OCI-LY7 (cell line): ENCODE measurements at regions not wholly inside any gene's neighbourhood (a gene's known extent, or its start where the extent isn't known, plus 50 kb on each side); places are given as distances from the start of the nearest gene placed in this dataset.

Source experiments
- BruUV-seq: library from RNA; stranded (reverse); fragments of 400-500 nt; replicated peaks from 2 replicates; lab custom pipeline; 2021; lab: Mats Ljungman, UMichigan
- CTCF ChIA-PET: fragments of 300-600 bp; sonication (Branson Sonifier 250); formaldehyde crosslinking; loops from one replicate; lab custom pipeline; 2022; ENCODE audit warnings: antibody characterized with exemption; ENCODE audit not compliant: unreplicated experiment; lab: Charles Lee
- POLR2A ChIA-PET: fragments of 300-600 bp; sonication (Branson Sonifier 250); formaldehyde crosslinking; loops from one replicate; lab custom pipeline; 2022; ENCODE audit warnings: antibody characterized with exemption; lab: Charles Lee
- DNase-seq: peaks from one replicate; pipeline ENCODE4 v3.0.0-alpha.2; 2015; ENCODE audit warnings: low spot score
- H2AFZ ChIP-seq: fragments of 200-600 bp; sonication (generic), shearing (Covaris generic); 2 replicates; pipeline ENCODE4 v1.6.1; 2014; ENCODE audit warnings: mild to moderate bottlenecking, antibody characterized with exemption, low read length, moderate library complexity
- H3K27ac ChIP-seq: fragments of 200-600 bp; sonication (generic); 2 replicates; pipeline ENCODE4 v1.5.1; 2014; ENCODE audit warnings: mixed run types, low read depth, mild to moderate bottlenecking, moderate library complexity, low read length, inconsistent platforms; ENCODE audit not compliant: poor library complexity, severe bottlenecking
- H3K36me3 ChIP-seq: fragments of 200-600 bp; sonication (generic); 2 replicates; pipeline ENCODE4 v1.6.1; 2014; ENCODE audit warnings: mild to moderate bottlenecking, antibody characterized with exemption, low read length, moderate library complexity, mixed read lengths; ENCODE audit not compliant: insufficient read depth
- H3K4me1 ChIP-seq: fragments of 200-600 bp; sonication (generic); 2 replicates; pipeline ENCODE4 v1.5.1; 2014; ENCODE audit warnings: mild to moderate bottlenecking, low read length; ENCODE audit not compliant: insufficient read depth, poor library complexity, severe bottlenecking
- H3K4me2 ChIP-seq: fragments of 200-600 bp; sonication (generic); 2 replicates; pipeline ENCODE4 v1.6.1; 2014; ENCODE audit warnings: mild to moderate bottlenecking, low read length
- H3K4me3 ChIP-seq: fragments of 200-600 bp; sonication (generic); 2 replicates; pipeline ENCODE4 v1.5.1; 2014; ENCODE audit warnings: mild to moderate bottlenecking, low read depth, low read length; ENCODE audit not compliant: poor library complexity, severe bottlenecking
- H3K79me2 ChIP-seq: fragments of 200-600 bp; sonication (generic); 2 replicates; pipeline ENCODE4 v1.6.1; 2016; ENCODE audit warnings: low read depth, mild to moderate bottlenecking, low read length, moderate library complexity, mixed read lengths; ENCODE audit not compliant: insufficient read depth
- H3K9me2 ChIP-seq: fragments of 200-600 bp; sonication (generic); 2 replicates; pipeline ENCODE4 v1.6.1; 2016; ENCODE audit warnings: mild to moderate bottlenecking, low read length, mixed read lengths; ENCODE audit not compliant: insufficient read depth
- H3K9me3 ChIP-seq: fragments of 200-600 bp; sonication (generic); 2 replicates; pipeline ENCODE4 v1.6.1; 2014; ENCODE audit warnings: mild to moderate bottlenecking, mixed run types, low read length, mixed read lengths
- H4K20me1 ChIP-seq: fragments of 200-600 bp; sonication (generic); 2 replicates; pipeline ENCODE4 v1.6.1; 2014; ENCODE audit warnings: mild to moderate bottlenecking, antibody characterized with exemption, low read length, moderate library complexity, mixed read lengths; ENCODE audit not compliant: insufficient read depth
- CTCF ChIP-seq: fragments of 200-600 bp; sonication (generic); conservative IDR thresholded peaks from 2 replicates; pipeline ENCODE4 v1.5.1; 2014; ENCODE audit warnings: mild to moderate bottlenecking, antibody characterized with exemption, low read length, moderate library complexity, mixed read lengths
- EZH2phosphoT487 ChIP-seq: fragments of 200-600 bp; sonication (generic); IDR thresholded peaks from 2 replicates; pipeline ENCODE4 v1.6.1; 2018; ENCODE audit warnings: low read depth, borderline replicate concordance, mild to moderate bottlenecking, mixed run types, antibody characterized with exemption, low read length, moderate library complexity, mixed read lengths
- intact Hi-C: fragments of 100-400 bp; cut with micrococcal nuclease; formaldehyde crosslinking; loops from one replicate; pipeline ENCODE4 v1.10.0; 2022; ENCODE audit not compliant: unreplicated experiment

- TF ChIP-seq EZH2phosphoT487 (no peak), CTCF (no peak)
- Histone ChIP-seq H2AFZ (no peak overlapping the region), H3K79me2 (no peaks in the 10 kb centered on the region), H3K27ac (no peak overlapping the region), H3K9me2 (no peaks in the 10 kb centered on the region), H3K4me2 (no peak overlapping the region), H3K4me3 (no peak overlapping the region), H3K36me3 (no peaks in the 10 kb centered on the region), H3K4me1 (peaks cover 23% of the 10 kb centered on the region), H3K9me3 (no peaks in the 10 kb centered on the region), H4K20me1 (no peaks in the 10 kb centered on the region)
- intact Hi-C loops: no loop called here
- no TSS peak for BruUV-seq
- CTCF ChIA-PET: no interaction called here
- no peak for DNase-seq
- POLR2A ChIA-PET: interaction anchor here (0.7 kb wide), 1 partner anchor 9 kb away, joined by 3 read pairs; no protein-coding TSS in a partner anchor
These were observed 163.4 kb upstream of the OGFRL1 start for GRCh38 chr6:71125216-71125615.

- ChIA-PET CTCF (no interaction called here), POLR2A (interaction anchor here (1.1 kb wide), 1 partner anchor 9 kb away, joined by 3 read pairs; no protein-coding TSS in a partner anchor)
- BruUV-seq: no TSS peak
- H2AFZ ChIP-seq: no peak overlapping the region
- no peak for DNase-seq
- intact Hi-C loops: no loop called here
- no peak overlapping the region for H3K27ac ChIP-seq
- no peaks in the 10 kb centered on the region for H3K9me3 ChIP-seq
- H3K4me3 ChIP-seq: no peak overlapping the region
- no peaks in the 10 kb centered on the region for H3K79me2 ChIP-seq
- H3K9me2 ChIP-seq: no peaks in the 10 kb centered on the region
- TF ChIP-seq EZH2phosphoT487 (no peak), CTCF (no peak)
- H3K4me2 ChIP-seq: no peak overlapping the region
- peaks cover 23% of the 10 kb centered on the region for H3K4me1 ChIP-seq
- no peaks in the 10 kb centered on the region for H3K36me3 ChIP-seq
- H4K20me1 ChIP-seq: no peaks in the 10 kb centered on the region
These were observed 162.1 kb upstream of the OGFRL1 start for GRCh38 chr6:71126506-71126905.

- no peak overlapping the region for H3K4me2 ChIP-seq
- H3K79me2 ChIP-seq: no peaks in the 10 kb centered on the region
- H3K27ac ChIP-seq: no peak overlapping the region
- POLR2A ChIA-PET: interaction anchor here (0.6 to 1.1 kb wide), 2 partner anchors 10 to 37 kb away, joined by 3 to 4 read pairs; no protein-coding TSS in a partner anchor
- H3K9me2 ChIP-seq: no peaks in the 10 kb centered on the region
- BruUV-seq: no TSS peak
- no peaks in the 10 kb centered on the region for H3K9me3 ChIP-seq
- no peak for TF ChIP-seq EZH2phosphoT487
- TF ChIP-seq CTCF: no peak
- no peak overlapping the region for H3K4me3 ChIP-seq
- H2AFZ ChIP-seq: no peak overlapping the region
- no peaks in the 10 kb centered on the region for H3K36me3 ChIP-seq
- intact Hi-C loops: no loop called here
- no peaks in the 10 kb centered on the region for H4K20me1 ChIP-seq
- CTCF ChIA-PET: no interaction called here
- DNase-seq: no peak
- H3K4me1 ChIP-seq: peaks cover 17% of the 10 kb centered on the region
These were observed 161.2 kb upstream of the OGFRL1 start for GRCh38 chr6:71127374-71127773.
